Activated CD4-positive, alpha-beta memory T cell treated with anti-CD3 and anti-CD28 coated beads for 36 hours (primary cell): ENCODE measurements at regions not wholly inside any gene's neighbourhood (a gene's known extent, or its start where the extent isn't known, plus 50 kb on each side); places are given as distances from the start of the nearest gene placed in this dataset.

Experiments used
- CTCF ChIA-PET: fragments of 350-600 bp; sonication (Branson Sonifier 250); formaldehyde crosslinking; loops from one replicate; lab custom pipeline; 2021; ENCODE audit warnings: antibody characterized with exemption, inconsistent platforms; lab: Charles Lee
- POLR2A ChIA-PET: fragments of 350-600 bp; sonication (Branson Sonifier 250); formaldehyde crosslinking; loops from one replicate; lab custom pipeline; 2021; ENCODE audit warnings: antibody characterized with exemption; lab: Charles Lee
- DNase-seq: peaks from one replicate; pipeline ENCODE4 v3.0.0-alpha.2; 2020
- H3K27ac Mint-ChIP-seq: one replicate; pipeline ENCODE4 v1.8.0; 2021; ENCODE audit warnings: mixed read lengths
- H3K27me3 Mint-ChIP-seq: one replicate; pipeline ENCODE4 v1.8.0; 2021; ENCODE audit warnings: mixed read lengths
- H3K36me3 Mint-ChIP-seq: one replicate; pipeline ENCODE4 v1.8.0; 2021; ENCODE audit warnings: mixed read lengths
- H3K4me1 Mint-ChIP-seq: one replicate; pipeline ENCODE4 v1.8.0; 2021; ENCODE audit warnings: low read depth, mixed read lengths
- H3K4me3 Mint-ChIP-seq: one replicate; pipeline ENCODE4 v1.8.0; 2021; ENCODE audit warnings: mild to moderate bottlenecking, mixed read lengths
- H3K9me3 Mint-ChIP-seq: one replicate; pipeline ENCODE4 v1.8.0; 2021; ENCODE audit warnings: mixed read lengths
- intact Hi-C: fragments of 100-400 bp; cut with micrococcal nuclease; formaldehyde crosslinking; loops from one replicate; pipeline ENCODE4 v1.15.1; 2023

DNA sequence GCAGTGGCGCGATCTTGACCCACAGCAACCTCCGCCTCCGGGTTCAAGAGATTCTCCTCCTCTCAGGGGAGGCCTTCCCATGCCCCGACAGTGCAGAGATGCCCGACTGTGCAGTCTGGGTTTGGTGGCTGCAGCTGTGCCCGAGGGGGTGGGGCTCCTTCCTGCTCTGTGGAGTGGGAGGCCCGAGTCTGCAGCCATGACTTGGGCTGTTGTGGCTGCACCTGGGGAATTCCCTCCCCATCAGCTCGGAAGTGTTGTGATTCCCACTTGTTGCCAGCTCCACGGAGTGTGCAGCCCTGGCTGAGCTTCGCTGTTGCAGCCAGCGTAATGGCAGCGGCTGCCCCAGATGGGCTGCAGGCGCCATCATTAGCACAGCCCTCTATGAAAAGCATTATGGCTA lies 66.4 kb upstream of the SMIM36 start:
- no peaks in the 10 kb centered on the region for H3K27me3 Mint-ChIP-seq
- no peak overlapping the region for H3K4me3 Mint-ChIP-seq
- peak; percentile 74 for DNase-seq
- peaks cover 34% of the 10 kb centered on the region for H3K4me1 Mint-ChIP-seq
- ChIA-PET CTCF (interaction anchor here (0.8 to 2.9 kb wide), 6 partner anchors 16 to 156 kb away, joined by 3 to 9 read pairs (median 6); no protein-coding TSS in a partner anchor), POLR2A (interaction anchor here (0.6 to 1.7 kb wide), 7 partner anchors 9 to 157 kb away, joined by 3 to 9 read pairs (median 4); no protein-coding TSS in a partner anchor)
- H3K9me3 Mint-ChIP-seq = no peaks in the 10 kb centered on the region
- no peaks in the 10 kb centered on the region for H3K36me3 Mint-ChIP-seq
- H3K27ac Mint-ChIP-seq = no peak overlapping the region
- intact Hi-C loops = loop anchor here (1.0 to 5.0 kb wide), 9 partner anchors 15 to 236 kb away; partner anchors contain the start of genes MMD and PCTP

DNA sequence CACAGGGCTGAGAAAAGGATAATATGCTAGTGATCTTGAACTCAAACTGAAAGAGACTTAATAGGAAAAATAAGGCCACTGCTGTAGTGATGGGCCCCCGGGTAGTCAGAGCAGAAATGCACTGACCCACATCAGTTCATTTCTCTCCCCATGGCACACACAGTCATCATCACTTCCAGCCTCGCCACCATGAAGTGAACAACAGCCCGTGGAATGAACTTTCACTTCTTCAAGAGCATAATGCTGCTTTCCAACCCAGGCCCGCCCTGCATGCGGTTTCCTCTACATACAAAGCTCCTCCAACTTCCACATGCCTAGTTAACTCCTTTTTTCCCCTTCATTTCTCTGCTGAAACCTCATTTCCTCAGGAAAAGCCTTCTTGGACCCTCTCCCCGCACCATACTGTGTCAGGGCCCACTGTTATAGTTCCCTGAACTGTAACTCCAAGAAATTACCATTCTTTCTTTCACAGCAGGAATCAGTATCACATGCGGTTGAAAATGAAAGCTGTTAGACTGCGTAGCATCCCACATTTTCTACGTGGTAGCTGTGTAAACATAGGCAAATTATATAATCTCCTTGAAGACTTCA lies 65.8 kb upstream of the SMIM36 start:
- H3K4me3 Mint-ChIP-seq = no peak overlapping the region
- H3K9me3 Mint-ChIP-seq = no peaks in the 10 kb centered on the region
- intact Hi-C loops = loop anchor here (1.0 to 5.0 kb wide), 9 partner anchors 15 to 236 kb away; partner anchors contain the start of genes MMD and PCTP
- ChIA-PET POLR2A (interaction anchor here (0.6 to 1.7 kb wide), 7 partner anchors 8 to 158 kb away, joined by 3 to 9 read pairs (median 4); no protein-coding TSS in a partner anchor), CTCF (interaction anchor here (0.8 to 2.9 kb wide), 7 partner anchors 15 to 157 kb away, joined by 3 to 9 read pairs (median 4); no protein-coding TSS in a partner anchor)
- H3K27me3 Mint-ChIP-seq = no peaks in the 10 kb centered on the region
- peaks cover 31% of the 10 kb centered on the region for H3K4me1 Mint-ChIP-seq
- H3K36me3 Mint-ChIP-seq = no peaks in the 10 kb centered on the region
- DNase-seq = peak; percentile 80
- H3K27ac Mint-ChIP-seq = no peak overlapping the region

DNA sequence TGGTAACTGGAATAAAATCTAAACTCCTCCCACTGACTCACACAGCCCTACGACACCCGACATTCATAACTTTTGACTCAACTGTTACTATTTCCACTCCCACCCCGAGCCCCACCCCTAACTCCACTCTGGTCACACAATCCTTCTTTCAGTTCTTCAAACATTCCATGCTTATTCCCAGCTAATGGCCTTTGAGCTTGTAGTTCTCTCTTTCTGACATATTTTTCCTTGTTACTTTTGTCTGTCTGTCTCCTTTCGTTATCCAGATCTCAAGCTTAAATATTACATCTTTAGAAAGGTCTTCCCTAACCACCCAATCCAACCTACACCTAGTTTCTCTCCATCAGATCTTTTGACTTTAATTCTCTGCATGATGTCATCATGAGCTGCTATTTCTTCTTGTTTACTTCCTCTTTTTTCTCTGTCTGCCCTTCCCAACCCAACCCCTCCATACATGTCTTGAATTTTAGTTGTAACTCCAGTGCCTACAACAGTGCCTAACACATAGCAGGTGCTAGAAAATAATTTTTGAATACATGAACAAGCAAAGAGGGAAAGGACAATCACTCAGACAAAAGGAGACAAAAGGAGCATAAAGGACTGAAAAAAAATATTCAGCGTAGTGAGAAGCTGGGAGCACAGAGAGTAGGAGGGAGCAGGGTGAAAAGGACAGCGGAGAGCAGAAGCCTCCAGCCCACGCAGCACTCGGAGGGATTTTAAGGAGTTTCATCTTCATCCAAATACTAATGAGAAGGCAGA lies 65.2 kb upstream of the SMIM36 start:
- ChIA-PET POLR2A (interaction anchor here (0.7 to 1.7 kb wide), 5 partner anchors 15 to 158 kb away, joined by 4 to 9 read pairs (median 4); no protein-coding TSS in a partner anchor), CTCF (interaction anchor here (1.0 to 2.9 kb wide), 5 partner anchors 15 to 50 kb away, joined by 3 to 9 read pairs (median 7); no protein-coding TSS in a partner anchor)
- no peak overlapping the region for H3K27ac Mint-ChIP-seq

DNA sequence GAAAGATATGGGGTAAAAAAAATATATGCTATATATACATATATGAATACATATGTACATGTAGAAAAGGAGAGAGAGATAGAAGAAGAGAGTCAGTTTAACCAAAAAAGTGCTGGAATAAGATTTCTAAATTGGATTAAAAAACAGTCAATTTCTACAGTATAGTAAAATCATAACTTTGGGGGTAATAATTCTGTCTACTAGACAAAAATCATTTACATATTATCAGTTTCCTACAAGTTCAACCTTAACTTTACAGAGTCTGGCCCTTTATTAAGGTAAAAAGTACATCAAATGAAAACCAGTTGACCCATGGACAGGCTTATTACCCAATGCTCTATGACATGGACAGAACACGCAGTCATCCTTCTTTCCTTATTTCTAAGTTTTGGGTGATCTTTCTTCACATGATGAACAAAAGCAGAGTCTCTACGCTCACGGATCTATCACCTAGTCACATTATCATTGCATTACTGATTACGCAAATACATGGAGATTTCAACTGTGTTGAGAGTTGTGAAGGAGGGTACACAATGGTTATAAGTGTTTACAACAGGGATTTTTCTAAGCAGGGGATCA lies 63.9 kb upstream of the SMIM36 start:
- Mint-ChIP-seq H3K9me3 (no peaks in the 10 kb centered on the region), H3K27ac (no peak overlapping the region), H3K4me1 (peaks cover 16% of the 10 kb centered on the region), H3K36me3 (no peaks in the 10 kb centered on the region), H3K4me3 (no peak overlapping the region), H3K27me3 (peaks cover 5% of the 10 kb centered on the region)
- intact Hi-C loops = loop anchor here (5.0 kb wide), 2 partner anchors 153 to 177 kb away; partner anchors contain the start of genes MMD and PCTP
- ChIA-PET POLR2A (no interaction called here), CTCF (no interaction called here)
- no peak for DNase-seq

More for the DNA sequence above, 65.2 kb upstream of the SMIM36 start:
- Mint-ChIP-seq H3K9me3 (no peaks in the 10 kb centered on the region), H3K27me3 (no peaks in the 10 kb centered on the region), H3K4me3 (no peak overlapping the region), H3K36me3 (no peaks in the 10 kb centered on the region), H3K4me1 (peaks cover 26% of the 10 kb centered on the region)
- intact Hi-C loops = loop anchor here (2.0 to 5.0 kb wide), 4 partner anchors 48 to 230 kb away; partner anchors contain the start of genes MMD and PCTP
- peak; percentile 41 for DNase-seq

DNA sequence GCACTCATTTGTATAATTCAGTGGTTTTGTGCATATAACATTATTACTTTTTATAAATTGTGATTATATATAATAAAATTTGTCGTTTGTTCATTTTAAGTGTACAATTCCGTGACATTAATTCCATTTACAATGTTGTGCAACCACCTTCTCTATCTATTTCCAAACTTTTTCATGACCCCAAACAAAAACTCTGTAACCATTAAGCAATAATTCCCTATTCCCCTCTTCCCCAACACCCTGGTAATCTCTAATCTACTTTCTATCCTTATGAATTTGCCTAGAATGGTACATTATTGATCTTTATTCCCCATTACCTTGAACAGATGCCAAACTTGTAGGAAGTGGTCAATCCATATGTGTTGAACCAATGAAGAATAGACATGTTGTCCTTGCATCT lies 61.3 kb upstream of the SMIM36 start:
- Mint-ChIP-seq H3K4me1 (peaks cover 6% of the 10 kb centered on the region), H3K4me3 (no peak overlapping the region), H3K9me3 (no peaks in the 10 kb centered on the region), H3K27ac (no peak overlapping the region), H3K36me3 (no peaks in the 10 kb centered on the region), H3K27me3 (peaks cover 5% of the 10 kb centered on the region)
- no peak for DNase-seq
- ChIA-PET CTCF (interaction anchor here (0.8 to 1.5 kb wide), 2 partner anchors 29 to 46 kb away, joined by 3 to 6 read pairs; no protein-coding TSS in a partner anchor), POLR2A (no interaction called here)
- intact Hi-C loops = no loop called here

DNA sequence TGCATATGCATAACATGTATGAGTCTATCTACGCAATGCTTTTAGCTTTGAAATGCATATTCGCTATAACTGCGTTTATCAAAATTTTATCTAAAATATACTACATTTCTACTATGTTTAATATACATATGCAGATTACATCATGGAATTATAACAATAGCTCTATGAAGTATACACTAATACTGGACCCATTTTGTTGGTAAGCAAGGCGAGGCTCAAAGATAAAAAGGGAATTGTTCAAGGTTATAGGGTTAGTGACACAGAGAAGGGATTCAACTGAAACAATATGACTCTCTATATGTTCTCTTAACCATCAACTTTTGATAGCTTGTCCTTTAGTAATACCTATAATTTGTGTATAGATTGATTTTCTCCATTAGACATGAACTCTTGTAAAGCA lies 60.9 kb upstream of the SMIM36 start:
- no peaks in the 10 kb centered on the region for H3K9me3 Mint-ChIP-seq
- H3K27ac Mint-ChIP-seq = no peak overlapping the region
- no peaks in the 10 kb centered on the region for H3K36me3 Mint-ChIP-seq
- ChIA-PET CTCF (interaction anchor here (0.6 to 1.5 kb wide), 3 partner anchors 18 to 45 kb away, joined by 3 to 6 read pairs (median 3); no protein-coding TSS in a partner anchor), POLR2A (interaction anchor here (1.2 kb wide), 1 partner anchor 10 kb away, joined by 4 read pairs; no protein-coding TSS in a partner anchor)
- DNase-seq = no peak
- H3K27me3 Mint-ChIP-seq = peaks cover 5% of the 10 kb centered on the region
- intact Hi-C loops = no loop called here
- peaks cover 10% of the 10 kb centered on the region for H3K4me1 Mint-ChIP-seq
- H3K4me3 Mint-ChIP-seq = no peak overlapping the region

DNA sequence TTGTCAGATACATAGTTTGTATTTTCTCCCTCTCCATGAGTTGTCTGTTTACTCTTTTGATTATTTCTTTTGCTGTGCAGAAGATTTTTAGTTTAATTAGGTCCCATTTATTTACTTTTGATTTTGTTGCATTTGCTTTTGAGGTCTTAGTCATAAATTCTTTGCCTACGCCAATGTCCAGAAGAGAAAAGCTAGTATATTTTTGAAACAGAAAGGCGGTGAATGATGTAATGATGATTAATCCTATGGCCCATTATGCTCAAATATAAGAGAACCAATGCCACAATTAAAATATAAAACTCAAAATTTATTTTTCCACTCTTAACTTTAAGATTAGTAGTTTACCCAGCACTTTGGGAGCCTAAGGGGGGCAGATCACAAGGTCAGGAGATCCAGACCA lies 59.8 kb upstream of the SMIM36 start:
- POLR2A ChIA-PET = interaction anchor here (1.2 kb wide), 1 partner anchor 9 kb away, joined by 4 read pairs; no protein-coding TSS in a partner anchor
- H3K36me3 Mint-ChIP-seq = no peaks in the 10 kb centered on the region
- no peak for DNase-seq
- H3K9me3 Mint-ChIP-seq = no peaks in the 10 kb centered on the region
- intact Hi-C loops = no loop called here
- no peak overlapping the region for H3K27ac Mint-ChIP-seq
- no peak overlapping the region for H3K4me3 Mint-ChIP-seq
- peaks cover 18% of the 10 kb centered on the region for H3K4me1 Mint-ChIP-seq
- CTCF ChIA-PET = interaction anchor here (0.6 to 2.0 kb wide), 3 partner anchors 31 to 147 kb away, joined by 3 to 7 read pairs (median 6); no protein-coding TSS in a partner anchor
- peaks cover 7% of the 10 kb centered on the region for H3K27me3 Mint-ChIP-seq

DNA sequence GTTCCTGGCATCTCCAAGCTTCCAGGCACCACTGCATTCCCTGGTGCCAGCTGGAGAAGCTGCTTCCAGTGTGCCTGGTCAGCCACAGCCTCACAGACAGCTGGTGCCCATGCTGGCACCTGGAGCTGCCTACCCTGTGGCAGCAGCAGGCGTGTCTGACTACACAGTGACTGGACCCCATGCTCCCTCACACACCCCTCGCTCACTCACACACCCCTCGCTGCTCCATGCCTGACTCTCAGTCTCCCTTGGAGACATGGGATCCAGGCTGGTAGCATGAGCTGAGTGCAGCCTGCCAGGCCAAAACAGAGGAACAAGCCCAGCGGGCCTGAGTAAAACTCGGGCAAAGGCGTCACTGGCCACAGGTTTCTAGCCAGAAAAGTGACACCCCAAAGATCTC lies 59.1 kb upstream of the SMIM36 start:
- Mint-ChIP-seq H3K4me1 (peaks cover 18% of the 10 kb centered on the region), H3K27me3 (peaks cover 7% of the 10 kb centered on the region), H3K4me3 (no peak overlapping the region), H3K9me3 (no peaks in the 10 kb centered on the region), H3K36me3 (no peaks in the 10 kb centered on the region), H3K27ac (no peak overlapping the region)
- ChIA-PET POLR2A (no interaction called here), CTCF (interaction anchor here (0.6 to 2.0 kb wide), 4 partner anchors 32 to 147 kb away, joined by 3 to 7 read pairs (median 6); no protein-coding TSS in a partner anchor)
- DNase-seq = no peak
- intact Hi-C loops = no loop called here

DNA sequence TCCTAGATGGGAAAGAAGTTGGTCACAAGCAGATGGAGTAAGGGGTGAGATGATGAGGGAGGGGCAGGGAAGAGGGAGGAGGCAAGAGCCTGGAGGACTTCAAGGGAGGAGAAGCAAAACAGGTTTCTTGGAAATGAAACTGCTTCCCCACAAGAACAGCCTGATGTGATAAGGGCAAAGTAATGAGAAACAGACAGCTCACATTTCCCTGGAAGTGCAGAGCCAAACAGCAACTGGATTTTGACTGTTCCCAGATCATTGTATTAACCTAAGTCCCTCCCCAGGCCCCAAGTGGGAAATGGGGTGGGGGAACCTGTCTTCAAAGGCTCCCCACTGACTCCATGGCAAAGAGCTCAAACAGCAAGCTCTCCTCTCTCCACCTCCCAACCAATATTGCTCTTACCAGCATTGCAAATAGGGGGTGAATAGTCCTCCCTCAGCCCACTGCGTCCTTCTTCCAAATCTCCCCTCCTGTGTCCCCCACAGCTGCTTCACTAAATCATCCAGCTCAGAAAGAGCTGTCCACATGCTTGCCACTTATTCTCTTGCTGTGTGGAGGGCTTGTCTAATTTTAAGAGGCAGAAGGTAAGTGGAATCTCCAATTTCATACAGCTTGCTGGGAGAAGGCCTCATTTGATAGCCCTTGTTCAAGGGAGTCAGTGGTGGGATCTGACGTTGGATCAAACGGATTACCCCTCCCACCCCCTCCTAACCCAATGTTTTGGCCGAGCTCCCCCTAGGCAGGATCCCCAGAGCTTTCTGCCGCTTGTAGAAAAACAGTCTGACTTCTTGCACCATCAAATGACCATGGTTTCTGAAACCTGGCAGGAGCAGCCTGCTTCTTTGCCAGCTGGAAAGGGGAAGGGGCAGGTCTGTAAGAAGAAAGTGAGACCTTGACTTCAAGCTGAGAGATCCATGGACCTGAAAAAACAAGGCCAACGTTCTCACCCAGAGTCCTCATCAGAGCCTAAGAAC lies 56.3 kb upstream of the SMIM36 start:
- peaks cover 23% of the 10 kb centered on the region for H3K4me1 Mint-ChIP-seq
- no peak for DNase-seq
- no peaks in the 10 kb centered on the region for H3K36me3 Mint-ChIP-seq
- intact Hi-C loops = no loop called here
- POLR2A ChIA-PET = no interaction called here
- no peak overlapping the region for H3K27ac Mint-ChIP-seq
- H3K27me3 Mint-ChIP-seq = peaks cover 10% of the 10 kb centered on the region
- no peak overlapping the region for H3K4me3 Mint-ChIP-seq
- H3K9me3 Mint-ChIP-seq = no peaks in the 10 kb centered on the region
- CTCF ChIA-PET = interaction anchor here (0.6 to 1.7 kb wide), 3 partner anchors 34 to 575 kb away, joined by 3 to 7 read pairs (median 6); no protein-coding TSS in a partner anchor

DNA sequence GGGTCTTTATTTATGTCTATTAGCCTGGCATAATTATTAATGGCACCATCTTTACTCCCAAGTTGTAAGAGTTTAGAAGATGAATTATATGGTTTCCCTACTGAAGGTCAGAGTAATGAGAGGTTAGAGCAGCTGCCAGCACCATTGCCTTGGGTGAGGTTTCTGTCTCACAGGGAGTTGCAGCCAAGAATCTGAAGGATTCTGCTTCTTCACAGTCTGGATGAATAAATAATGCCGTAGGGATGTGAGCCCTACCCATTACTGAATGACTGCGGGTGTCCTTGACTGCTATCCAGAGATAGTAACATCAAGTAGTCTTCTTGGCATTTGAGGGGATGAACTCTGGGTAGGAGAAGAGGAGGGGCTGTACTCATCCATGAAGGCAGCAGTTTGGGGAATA lies 52.8 kb upstream of the SMIM36 start:
- H3K4me1 Mint-ChIP-seq = peaks cover 33% of the 10 kb centered on the region
- intact Hi-C loops = loop anchor here (5.0 kb wide), 1 partner anchor 243 kb away; no protein-coding TSS in a partner anchor
- ChIA-PET CTCF (no interaction called here), POLR2A (no interaction called here)
- no peaks in the 10 kb centered on the region for H3K9me3 Mint-ChIP-seq
- H3K27me3 Mint-ChIP-seq = peaks cover 5% of the 10 kb centered on the region
- DNase-seq = no peak
- H3K4me3 Mint-ChIP-seq = no peak overlapping the region
- H3K36me3 Mint-ChIP-seq = no peaks in the 10 kb centered on the region
- H3K27ac Mint-ChIP-seq = no peak overlapping the region
